ENCODE measurements at regions not wholly inside any gene's neighbourhood (a gene's known extent, or its start where the extent isn't known, plus 50 kb on each side); places are given as distances from the start of the nearest gene placed in this dataset.
A peak's percentile ranks its signal among the peaks of the same experiment; 100 is the strongest.

DNA sequence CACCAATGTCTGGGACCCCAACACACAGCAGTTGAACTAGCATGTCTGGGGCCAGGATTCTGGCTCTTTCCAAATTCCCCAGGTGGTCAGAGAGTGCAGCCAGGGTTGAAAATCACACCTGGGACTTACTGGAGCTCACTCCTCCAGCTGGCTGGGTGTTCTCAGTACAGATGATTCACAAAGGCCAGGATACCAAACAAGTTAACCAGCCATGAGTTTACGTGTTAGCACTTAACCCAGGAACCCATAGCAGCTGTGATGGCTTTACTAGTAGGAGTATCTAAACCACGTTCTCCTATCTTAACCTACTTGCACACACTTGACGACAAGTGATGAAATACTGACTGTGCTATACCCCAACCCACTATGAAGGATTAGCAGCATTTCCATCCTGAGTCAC, 222.8 kb downstream of the FBXO15 start:
- TF ChIP-seq, protein P1, sequence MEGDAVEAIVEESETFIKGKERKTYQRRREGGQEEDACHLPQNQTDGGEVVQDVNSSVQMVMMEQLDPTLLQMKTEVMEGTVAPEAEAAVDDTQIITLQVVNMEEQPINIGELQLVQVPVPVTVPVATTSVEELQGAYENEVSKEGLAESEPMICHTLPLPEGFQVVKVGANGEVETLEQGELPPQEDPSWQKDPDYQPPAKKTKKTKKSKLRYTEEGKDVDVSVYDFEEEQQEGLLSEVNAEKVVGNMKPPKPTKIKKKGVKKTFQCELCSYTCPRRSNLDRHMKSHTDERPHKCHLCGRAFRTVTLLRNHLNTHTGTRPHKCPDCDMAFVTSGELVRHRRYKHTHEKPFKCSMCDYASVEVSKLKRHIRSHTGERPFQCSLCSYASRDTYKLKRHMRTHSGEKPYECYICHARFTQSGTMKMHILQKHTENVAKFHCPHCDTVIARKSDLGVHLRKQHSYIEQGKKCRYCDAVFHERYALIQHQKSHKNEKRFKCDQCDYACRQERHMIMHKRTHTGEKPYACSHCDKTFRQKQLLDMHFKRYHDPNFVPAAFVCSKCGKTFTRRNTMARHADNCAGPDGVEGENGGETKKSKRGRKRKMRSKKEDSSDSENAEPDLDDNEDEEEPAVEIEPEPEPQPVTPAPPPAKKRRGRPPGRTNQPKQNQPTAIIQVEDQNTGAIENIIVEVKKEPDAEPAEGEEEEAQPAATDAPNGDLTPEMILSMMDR (conservative IDR thresholded peaks at IDR 0.05; ENCODE audit: low read length): no peak
- no peak overlapping the region for H3K4me3 ChIP-seq (ENCODE audit: low read length)
- DNase-seq (ENCODE audit: low read depth): no peak

DNA sequence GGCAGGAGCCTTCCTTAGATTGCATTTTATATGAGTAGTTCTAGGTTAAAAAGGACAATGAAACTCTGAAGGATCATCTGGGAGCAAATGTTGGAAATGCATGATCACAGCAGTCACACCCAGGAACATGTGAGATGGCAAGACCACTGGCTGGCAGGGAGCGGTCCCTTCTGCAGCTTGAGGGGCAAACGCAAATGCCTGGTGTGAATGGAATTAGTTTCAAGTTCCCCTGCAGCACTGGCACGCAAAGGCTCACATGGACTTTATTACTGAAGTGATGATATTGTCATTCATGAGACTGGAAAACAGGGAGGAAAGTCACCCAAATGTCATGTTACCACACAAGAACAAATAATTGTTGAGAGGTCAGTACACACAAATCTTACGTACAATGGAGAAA, 223.3 kb downstream of the FBXO15 start:
- DNase-seq (ENCODE audit: low read depth): peak; percentile 7
- H3K4me3 ChIP-seq (ENCODE audit: low read length): no peak overlapping the region
- TF ChIP-seq, protein P1 (conservative IDR thresholded peaks at IDR 0.05; ENCODE audit: low read length): no peak

DNA sequence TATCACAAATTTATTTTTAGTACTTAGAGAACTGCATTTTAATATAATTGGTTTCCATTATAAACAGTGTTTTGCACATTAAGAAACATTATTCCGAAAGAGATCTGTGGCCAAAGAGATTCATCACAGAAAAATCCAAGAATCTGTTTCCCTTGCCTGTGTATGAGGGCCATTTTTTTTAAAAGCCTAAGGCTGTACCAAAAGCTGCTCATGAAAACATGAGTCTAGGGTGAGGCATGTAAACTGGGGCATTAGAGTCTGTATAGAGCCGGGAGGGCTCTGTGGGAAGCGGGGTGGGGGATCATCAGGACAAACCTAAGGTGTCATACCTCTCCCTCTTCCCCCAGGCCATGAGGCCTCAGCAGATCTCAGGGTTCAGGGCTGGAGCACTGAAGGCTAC, 223.8 kb downstream of the FBXO15 start:
- no peak overlapping the region for H3K4me3 ChIP-seq (ENCODE audit: low read length)
- TF ChIP-seq, protein P1 (conservative IDR thresholded peaks at IDR 0.05; ENCODE audit: low read length): no peak
- peak; percentile 45 for DNase-seq (ENCODE audit: low read depth)

DNA sequence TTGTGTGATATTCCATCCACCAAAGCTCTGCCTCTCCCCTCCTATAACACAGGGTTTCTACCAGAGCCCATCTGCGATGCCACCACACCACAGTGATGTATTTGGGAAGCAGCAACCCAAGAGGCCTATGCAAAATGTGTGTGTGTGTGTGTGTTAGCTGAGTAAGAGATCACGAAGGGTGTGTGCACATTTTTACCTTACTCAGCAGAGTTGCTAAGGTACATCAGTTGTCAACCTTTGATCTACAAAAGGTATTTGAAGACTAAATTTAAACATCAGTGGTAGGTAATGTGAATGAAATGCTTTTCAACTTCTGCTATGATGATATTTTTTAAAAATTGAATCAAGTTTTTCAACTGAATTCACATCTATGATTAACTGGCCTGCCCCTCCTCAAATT, 227.6 kb downstream of the FBXO15 start:
- DNase-seq (ENCODE audit: low read depth): no peak
- H3K4me3 ChIP-seq (ENCODE audit: low read length): no peak overlapping the region
- TF ChIP-seq, protein P1 (conservative IDR thresholded peaks at IDR 0.05; ENCODE audit: low read length): no peak

DNA sequence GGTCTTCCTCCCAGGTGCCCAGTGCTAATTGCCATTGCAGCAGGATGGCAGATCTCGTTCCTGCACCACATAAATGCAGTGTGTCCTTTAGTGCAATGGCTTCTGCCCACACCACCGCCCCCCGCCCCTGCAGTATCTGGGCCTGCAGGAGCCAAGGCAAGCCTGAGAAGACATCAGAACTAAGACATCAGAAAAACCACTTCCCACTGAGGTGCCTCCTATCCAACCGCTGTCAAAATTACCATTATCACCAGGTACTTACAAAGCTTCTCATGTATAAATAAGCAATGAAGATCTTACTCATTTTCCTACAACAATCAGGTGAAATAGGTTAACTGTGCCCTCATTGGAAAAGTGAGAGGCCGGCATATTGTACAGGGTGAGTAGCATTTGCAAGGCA, 228.8 kb downstream of the FBXO15 start:
- no peak overlapping the region for H3K4me3 ChIP-seq (ENCODE audit: low read length)
- TF ChIP-seq, protein P1 (conservative IDR thresholded peaks at IDR 0.05; ENCODE audit: low read length): no peak
- no peak for DNase-seq (ENCODE audit: low read depth)

DNA sequence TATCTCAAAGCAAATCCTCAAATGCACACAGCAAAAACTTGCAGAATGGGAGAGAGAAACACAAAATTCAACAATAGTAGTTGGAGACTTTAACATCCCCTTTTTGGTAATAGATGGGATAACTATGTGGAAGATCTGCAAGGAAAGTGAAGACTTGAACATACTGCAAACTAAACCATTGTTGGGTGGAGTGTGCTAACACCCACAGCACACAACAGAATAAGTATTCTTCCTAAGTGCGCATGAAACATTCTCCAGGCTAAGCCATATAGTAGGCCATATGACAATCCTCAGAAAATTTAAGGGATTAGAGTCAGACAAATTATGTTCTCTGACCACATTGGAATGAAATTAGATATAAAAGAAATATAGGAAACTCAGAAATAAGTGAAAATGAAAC, 230.6 kb downstream of the FBXO15 start:
- TF ChIP-seq, protein P1 (conservative IDR thresholded peaks at IDR 0.05; ENCODE audit: low read length): no peak
- DNase-seq (ENCODE audit: low read depth): no peak
- H3K4me3 ChIP-seq (ENCODE audit: low read length): no peak overlapping the region

DNA sequence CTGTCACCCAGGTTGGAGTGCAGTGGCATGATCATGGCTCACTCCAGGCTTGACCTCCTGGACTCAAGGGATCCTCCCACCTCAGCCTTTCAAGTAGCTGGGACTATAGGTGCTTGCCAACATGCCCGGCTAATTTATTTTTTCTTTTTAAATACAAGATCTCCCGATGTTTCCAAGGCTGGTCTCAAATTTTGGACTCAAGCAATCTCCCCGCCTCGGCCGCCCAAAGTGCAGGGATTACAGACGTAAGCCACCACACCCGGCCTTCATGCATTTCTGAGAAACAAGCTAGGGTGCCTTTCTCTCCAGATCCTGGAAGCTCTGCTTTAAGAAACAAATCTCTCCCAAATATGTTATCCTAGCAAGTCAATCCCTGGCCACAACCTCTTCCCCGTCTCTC, 234.1 kb downstream of the FBXO15 start:
- TF ChIP-seq, protein P1 (conservative IDR thresholded peaks at IDR 0.05; ENCODE audit: low read length): no peak
- no peak overlapping the region for H3K4me3 ChIP-seq (ENCODE audit: low read length)
- DNase-seq (ENCODE audit: low read depth): no peak

All from AG10803 (cell line).